ENCODE measurements at regions not wholly inside any gene's neighbourhood (a gene's known extent, or its start where the extent isn't known, plus 50 kb on each side); places are given as distances from the start of the nearest gene placed in this dataset.

DNA sequence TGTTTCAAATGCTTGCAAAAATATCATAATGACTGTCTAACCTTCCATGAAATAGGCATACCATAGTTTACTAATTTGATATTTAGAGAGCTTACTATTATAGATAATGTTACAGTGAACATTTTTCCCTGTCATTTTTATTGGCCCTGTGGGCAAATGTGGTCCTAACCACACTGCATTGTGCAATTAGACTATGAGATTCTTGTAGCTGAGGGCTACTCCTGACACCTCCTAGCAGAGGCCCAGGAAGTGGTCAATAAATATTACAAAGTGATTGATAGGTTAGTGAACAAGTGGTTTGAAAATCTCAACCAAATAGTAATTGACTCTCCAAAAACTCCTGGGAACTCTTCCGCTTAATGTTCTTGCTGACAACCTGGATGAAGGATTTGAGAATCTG, 160.5 kb upstream of the KCNG1 start:
- DNase-seq (ENCODE audit: low spot score) (no peak), ATAC-seq (ENCODE audit: low read depth) (peak; percentile 57)
- no peak overlapping the region for H3K27ac ChIP-seq (ENCODE audit: poor library complexity, severe bottlenecking)
- H3K36me3 ChIP-seq (ENCODE audit: low read depth): no peaks in the 10 kb centered on the region
- TF ChIP-seq, protein P1, sequence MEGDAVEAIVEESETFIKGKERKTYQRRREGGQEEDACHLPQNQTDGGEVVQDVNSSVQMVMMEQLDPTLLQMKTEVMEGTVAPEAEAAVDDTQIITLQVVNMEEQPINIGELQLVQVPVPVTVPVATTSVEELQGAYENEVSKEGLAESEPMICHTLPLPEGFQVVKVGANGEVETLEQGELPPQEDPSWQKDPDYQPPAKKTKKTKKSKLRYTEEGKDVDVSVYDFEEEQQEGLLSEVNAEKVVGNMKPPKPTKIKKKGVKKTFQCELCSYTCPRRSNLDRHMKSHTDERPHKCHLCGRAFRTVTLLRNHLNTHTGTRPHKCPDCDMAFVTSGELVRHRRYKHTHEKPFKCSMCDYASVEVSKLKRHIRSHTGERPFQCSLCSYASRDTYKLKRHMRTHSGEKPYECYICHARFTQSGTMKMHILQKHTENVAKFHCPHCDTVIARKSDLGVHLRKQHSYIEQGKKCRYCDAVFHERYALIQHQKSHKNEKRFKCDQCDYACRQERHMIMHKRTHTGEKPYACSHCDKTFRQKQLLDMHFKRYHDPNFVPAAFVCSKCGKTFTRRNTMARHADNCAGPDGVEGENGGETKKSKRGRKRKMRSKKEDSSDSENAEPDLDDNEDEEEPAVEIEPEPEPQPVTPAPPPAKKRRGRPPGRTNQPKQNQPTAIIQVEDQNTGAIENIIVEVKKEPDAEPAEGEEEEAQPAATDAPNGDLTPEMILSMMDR (IDR thresholded peaks at IDR 0.05; ENCODE audit: poor library complexity, severe bottlenecking): no peak
- no peaks in the 10 kb centered on the region for H3K27me3 ChIP-seq (ENCODE audit: insufficient read depth, poor library complexity, severe bottlenecking)
- no peak overlapping the region for H3K4me3 ChIP-seq (ENCODE audit: severe bottlenecking)
- no peaks in the 10 kb centered on the region for H3K9me3 ChIP-seq (ENCODE audit: severe bottlenecking)
- H3K4me1 ChIP-seq (ENCODE audit: insufficient read depth, poor library complexity, severe bottlenecking): no peaks in the 10 kb centered on the region

DNA sequence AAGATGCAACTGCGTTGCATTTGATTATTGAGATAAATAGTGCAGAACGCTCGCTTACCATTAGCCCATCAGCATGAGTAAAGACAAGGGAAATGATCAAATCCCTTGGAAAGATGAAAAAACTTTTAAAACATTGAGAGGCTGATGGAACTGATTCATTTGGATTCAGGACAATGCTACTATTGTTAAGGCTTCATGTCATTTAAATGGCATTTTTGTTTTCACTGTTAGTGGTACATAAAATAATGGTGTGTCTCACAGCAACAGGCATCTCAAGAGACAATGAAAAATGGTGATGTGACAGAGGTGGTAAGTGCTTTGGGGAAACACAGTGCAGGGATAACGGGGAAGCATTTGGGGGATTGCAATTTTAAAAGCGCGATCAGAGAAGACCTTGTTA, 159.7 kb upstream of the KCNG1 start:
- Histone ChIP-seq H3K4me1 (ENCODE audit: insufficient read depth, poor library complexity, severe bottlenecking) (no peaks in the 10 kb centered on the region), H3K4me3 (ENCODE audit: severe bottlenecking) (no peak overlapping the region), H3K36me3 (ENCODE audit: low read depth) (no peaks in the 10 kb centered on the region), H3K27me3 (ENCODE audit: insufficient read depth, poor library complexity, severe bottlenecking) (no peaks in the 10 kb centered on the region), H3K9me3 (ENCODE audit: severe bottlenecking) (no peaks in the 10 kb centered on the region), H3K27ac (ENCODE audit: poor library complexity, severe bottlenecking) (no peak overlapping the region)
- no peak for DNase-seq (ENCODE audit: low spot score)
- ATAC-seq (ENCODE audit: low read depth): no peak
- TF ChIP-seq, protein P1 (IDR thresholded peaks at IDR 0.05; ENCODE audit: poor library complexity, severe bottlenecking): no peak

DNA sequence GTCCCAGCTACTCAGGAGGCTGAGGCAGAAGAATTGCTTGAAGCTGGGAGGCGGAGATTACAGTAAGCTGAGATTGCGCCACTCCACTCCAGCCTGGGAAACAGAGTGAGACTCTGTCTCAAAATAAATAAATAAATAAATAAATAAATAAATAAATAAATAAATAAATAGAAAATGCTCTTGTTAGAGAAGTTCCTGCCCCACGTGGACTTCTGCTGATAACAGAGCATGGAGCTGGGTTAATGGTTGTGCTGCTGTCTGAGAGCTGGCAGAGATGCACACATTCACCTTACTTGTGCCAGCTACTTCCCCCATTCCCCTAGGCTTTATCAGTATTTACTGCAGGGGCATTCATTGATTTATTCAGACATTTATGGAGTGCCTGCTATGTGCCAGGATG, 155.2 kb upstream of the KCNG1 start:
- Histone ChIP-seq H3K4me3 (ENCODE audit: severe bottlenecking) (no peak overlapping the region), H3K27me3 (ENCODE audit: insufficient read depth, poor library complexity, severe bottlenecking) (no peaks in the 10 kb centered on the region), H3K9me3 (ENCODE audit: severe bottlenecking) (no peaks in the 10 kb centered on the region), H3K36me3 (ENCODE audit: low read depth) (no peaks in the 10 kb centered on the region), H3K27ac (ENCODE audit: poor library complexity, severe bottlenecking) (no peak overlapping the region), H3K4me1 (ENCODE audit: insufficient read depth, poor library complexity, severe bottlenecking) (no peaks in the 10 kb centered on the region)
- ATAC-seq (ENCODE audit: low read depth) (no peak), DNase-seq (ENCODE audit: low spot score) (peak; percentile 28)
- TF ChIP-seq, protein P1 (IDR thresholded peaks at IDR 0.05; ENCODE audit: poor library complexity, severe bottlenecking): no peak

DNA sequence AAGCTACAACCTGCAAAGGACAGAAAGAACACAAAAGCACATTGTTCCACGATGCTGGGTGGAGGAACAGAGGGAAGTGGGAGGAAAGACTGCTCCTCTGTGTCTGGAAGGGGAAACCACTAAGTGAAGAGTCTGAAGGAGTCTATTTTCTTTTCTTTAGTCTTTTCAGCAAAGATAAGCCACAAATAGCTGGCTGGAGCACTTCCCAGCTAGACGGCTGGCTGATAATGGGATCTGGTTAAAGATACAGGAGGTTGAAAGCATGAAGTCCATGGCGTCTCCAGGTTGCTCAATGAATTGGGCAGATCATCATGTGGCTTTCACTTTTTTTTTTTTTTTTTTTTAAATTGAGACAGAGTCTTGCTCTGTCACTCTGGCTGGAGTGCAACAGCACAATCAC, 154.0 kb upstream of the KCNG1 start:
- Histone ChIP-seq H3K4me1 (ENCODE audit: insufficient read depth, poor library complexity, severe bottlenecking) (no peaks in the 10 kb centered on the region), H3K9me3 (ENCODE audit: severe bottlenecking) (no peaks in the 10 kb centered on the region), H3K27ac (ENCODE audit: poor library complexity, severe bottlenecking) (no peak overlapping the region), H3K36me3 (ENCODE audit: low read depth) (no peaks in the 10 kb centered on the region), H3K4me3 (ENCODE audit: severe bottlenecking) (no peak overlapping the region), H3K27me3 (ENCODE audit: insufficient read depth, poor library complexity, severe bottlenecking) (no peaks in the 10 kb centered on the region)
- DNase-seq (ENCODE audit: low spot score) (no peak), ATAC-seq (ENCODE audit: low read depth) (no peak)
- TF ChIP-seq, protein P1 (IDR thresholded peaks at IDR 0.05; ENCODE audit: poor library complexity, severe bottlenecking): no peak

DNA sequence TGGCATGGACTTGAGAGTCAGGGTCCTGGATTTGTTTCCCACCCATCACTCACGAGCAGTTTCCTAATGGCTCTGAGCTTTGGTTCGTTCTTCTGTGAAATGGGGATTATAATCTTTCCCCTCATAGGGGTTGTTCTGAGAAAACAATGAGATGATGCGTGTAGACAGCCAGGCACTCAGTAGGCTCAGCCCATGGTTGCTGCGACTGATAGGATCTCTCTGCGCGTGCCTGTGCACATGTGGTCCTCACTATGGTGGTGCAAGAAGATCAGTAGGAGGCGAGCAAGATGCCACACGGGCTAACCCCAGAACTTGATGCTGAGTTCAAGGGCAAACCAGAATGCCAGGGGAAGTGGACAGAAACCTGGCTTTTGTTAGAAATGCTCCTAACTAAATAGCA, 153.5 kb upstream of the KCNG1 start:
- DNase-seq (ENCODE audit: low spot score) (peak; percentile 65), ATAC-seq (ENCODE audit: low read depth) (no peak)
- TF ChIP-seq, protein P1 (IDR thresholded peaks at IDR 0.05; ENCODE audit: poor library complexity, severe bottlenecking): no peak
- H3K4me3 ChIP-seq (ENCODE audit: severe bottlenecking): no peak overlapping the region
- H3K27me3 ChIP-seq (ENCODE audit: insufficient read depth, poor library complexity, severe bottlenecking): no peaks in the 10 kb centered on the region
- no peaks in the 10 kb centered on the region for H3K36me3 ChIP-seq (ENCODE audit: low read depth)
- H3K27ac ChIP-seq (ENCODE audit: poor library complexity, severe bottlenecking): no peak overlapping the region
- peaks cover 1% of the 10 kb centered on the region for H3K4me1 ChIP-seq (ENCODE audit: insufficient read depth, poor library complexity, severe bottlenecking)
- H3K9me3 ChIP-seq (ENCODE audit: severe bottlenecking): no peaks in the 10 kb centered on the region

All from RWPE2 (cell line).